HG02973 (cell line): ENCODE measurements at regions not wholly inside any gene's neighbourhood (a gene's known extent, or its start where the extent isn't known, plus 50 kb on each side); places are given as distances from the start of the nearest gene placed in this dataset.
"Not testable (repeated sequence)": the region's sequence is repeated elsewhere in the genome, so short reads cannot be mapped to it uniquely, and the experiment has no call there.

Experiments
- ATAC-seq: cut with Tn5 transposase; IDR thresholded peaks from one replicate; pipeline ENCODE4 v1.9.1; 2021; ENCODE audit warnings: moderate library complexity; ENCODE audit not compliant: unreplicated experiment

DNA sequence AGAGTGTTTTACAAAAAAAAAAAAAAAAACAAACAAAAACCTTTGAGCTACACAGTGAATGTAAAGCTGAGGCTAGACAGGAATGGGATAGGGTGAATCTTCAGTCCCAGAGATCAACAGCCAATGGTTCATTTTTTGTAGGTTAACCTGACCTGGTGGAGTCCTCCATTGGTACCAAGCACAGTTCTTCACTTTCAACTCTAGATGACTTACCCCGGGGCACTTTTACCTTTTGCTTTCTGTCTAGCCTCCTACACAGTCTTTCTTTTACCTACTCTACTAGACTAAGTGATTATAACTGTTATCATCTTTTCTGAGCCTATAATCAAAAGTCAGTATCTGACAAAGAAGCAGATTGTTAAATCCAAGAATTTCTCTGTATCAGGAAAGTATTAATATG lies 50.9 kb downstream of the ANXA2R start:
- no peak for ATAC-seq

GRCh38 chr5:42988568-42988967 lies 51.6 kb downstream of the ANXA2R start:
- no peak for ATAC-seq

DNA sequence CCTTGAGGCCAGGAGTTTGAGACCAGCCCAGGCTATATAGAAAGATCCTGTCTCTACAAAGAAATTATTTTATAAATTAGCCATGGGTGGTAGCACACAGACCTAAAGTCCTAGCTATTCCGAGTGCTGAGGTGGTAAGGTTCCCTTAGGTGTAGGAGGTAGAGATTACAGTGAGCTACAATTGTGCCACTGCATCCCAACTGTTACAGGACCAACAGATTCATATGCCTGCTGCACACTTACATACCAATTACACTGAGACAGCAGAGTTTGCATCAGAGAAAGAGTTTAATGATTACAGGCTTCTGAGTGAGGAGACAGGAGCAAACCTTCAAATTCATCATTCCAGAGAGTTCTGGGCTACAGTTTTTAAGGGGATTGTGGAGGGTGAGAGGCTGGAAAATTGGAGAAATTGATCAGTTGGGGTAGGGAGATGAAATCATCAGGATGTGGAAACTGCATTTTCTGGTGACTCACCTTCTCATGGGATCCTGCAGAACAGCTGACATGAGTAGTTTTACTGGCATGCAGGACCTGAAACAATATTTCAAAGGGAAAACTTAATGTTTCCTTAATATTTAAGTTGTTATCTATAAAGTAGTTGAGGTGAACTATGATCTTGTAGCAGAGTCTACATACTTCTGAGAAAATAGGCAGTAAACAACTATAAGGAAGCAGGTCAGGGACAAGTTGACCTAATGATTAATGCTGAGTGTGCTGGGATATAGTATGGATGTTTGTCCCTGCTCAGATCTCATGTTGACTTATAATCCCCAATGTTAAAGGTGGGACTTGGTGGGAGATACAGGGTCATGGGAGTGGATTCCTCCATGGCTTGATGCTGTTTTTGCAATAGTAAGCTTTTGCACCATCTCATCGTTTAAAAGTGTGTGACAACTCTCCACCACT lies 54.7 kb downstream of the ANXA2R start:
- no peak for ATAC-seq

- ATAC-seq = no peak
Measured at GRCh38 chr5:42984307-42984706, 55.8 kb downstream of the ANXA2R start.

DNA sequence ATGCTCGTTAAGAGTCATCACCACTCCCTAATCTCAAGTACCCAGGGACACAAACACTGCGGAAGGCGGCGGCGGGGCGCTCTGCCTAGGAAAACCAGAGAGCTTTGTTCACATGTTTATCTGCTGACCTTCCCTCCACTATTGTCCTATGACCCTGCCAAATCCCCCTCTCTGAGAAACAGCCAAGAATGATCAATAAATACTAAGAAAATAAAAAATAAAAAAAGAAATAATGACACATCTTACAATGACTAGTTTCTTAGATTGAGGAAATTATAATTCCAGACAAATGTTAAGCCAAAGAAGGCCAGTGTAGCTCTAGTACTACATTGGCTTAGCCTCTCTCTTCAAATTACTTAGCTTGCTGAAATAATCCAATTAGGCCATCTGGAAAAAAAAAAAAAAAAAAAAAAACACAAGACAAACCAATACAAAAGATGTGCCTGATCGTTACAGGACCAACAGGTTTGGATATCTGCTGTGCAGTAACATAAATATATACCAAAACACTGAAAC lies 58.0 kb downstream of the ANXA2R start:
- no peak for ATAC-seq

- not testable (repeated sequence) for ATAC-seq
Measured at GRCh38 chr5:42981417-42982106, 58.6 kb downstream of the ANXA2R start.

DNA sequence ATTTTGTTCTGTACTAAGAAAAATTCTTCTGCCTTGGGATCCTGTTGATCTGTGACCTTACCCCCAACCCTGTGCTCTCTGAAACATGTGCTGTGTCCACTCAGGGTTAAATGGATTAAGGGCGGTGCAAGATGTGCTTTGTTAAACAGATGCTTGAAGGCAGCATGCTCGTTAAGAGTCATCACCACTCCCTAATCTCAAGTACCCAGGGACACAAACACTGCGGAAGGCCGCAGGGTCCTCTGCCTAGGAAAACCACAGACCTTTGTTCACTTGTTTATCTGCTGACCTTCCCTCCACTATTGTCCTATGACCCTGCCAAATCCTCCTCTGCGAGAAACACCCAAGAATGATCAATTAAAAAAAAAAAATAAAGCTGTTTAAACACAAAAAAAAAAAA lies 59.1 kb downstream of the ANXA2R start:
- ATAC-seq = not testable (repeated sequence)

DNA sequence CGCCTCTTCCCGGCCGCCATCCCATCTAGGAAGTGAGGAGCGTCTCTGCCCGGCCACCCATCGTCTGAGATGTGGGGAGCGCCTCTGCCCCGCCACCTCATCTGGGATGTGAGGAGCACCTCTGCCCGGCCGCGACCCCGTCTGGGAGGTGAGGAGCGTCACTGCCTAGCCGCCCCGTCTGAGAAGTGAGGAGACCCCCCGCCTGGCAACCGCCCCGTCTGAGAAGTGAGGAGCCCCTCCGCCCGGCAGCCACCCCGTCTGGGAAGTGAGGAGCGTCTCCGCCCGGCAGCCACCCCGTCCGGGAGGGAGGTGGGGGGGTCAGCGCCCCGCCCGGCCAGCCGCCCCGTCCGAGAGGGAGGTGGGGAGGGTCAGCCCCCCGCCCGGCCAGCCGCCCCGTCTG lies 59.7 kb downstream of the ANXA2R start:
- not testable (repeated sequence) for ATAC-seq

DNA sequence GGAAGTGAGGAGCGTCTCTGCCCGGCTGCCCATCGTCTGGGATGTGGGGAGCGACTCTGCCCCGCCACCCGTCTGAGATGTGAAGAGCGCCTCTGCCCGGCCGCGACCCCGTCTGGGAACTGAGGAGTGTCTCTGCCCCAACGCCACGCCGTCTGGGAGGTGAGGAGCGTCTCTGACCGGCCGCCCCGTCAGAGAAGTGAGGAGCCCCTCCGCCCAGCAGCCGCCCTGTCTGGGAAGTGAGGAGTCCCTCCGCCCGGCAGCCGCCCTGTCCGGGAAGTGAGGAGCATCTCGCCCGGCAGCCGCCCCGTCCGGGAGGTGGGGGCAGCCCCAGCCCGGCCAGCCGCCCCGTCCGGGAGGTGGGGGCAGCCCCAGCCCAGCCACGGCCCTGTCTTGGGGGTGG lies 60.9 kb downstream of the ANXA2R start:
- ATAC-seq = not testable (repeated sequence)

DNA sequence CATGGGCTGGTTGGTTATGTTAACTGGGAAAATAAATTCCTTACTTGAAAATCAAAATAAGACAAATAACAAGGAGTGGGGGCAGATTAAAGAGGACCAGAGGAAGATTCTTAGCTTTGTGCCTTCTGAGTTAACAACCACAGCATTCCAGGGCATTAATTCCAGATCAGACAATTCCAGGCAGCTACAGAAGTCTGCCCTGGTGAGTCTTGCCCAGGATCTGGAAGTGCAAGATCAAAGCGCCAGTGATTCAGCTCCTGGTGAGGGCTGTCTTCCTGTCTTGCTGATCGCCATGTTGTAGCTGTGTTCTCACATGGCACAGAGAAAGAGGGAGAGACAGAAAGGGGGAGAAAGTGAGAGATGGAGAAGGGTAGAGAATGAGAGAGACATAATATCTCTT lies 65.6 kb downstream of the ANXA2R start:
- ATAC-seq = no peak

- ATAC-seq = no peak
Measured at GRCh38 chr5:42970636-42971559, 69.2 kb downstream of the ANXA2R start.

DNA sequence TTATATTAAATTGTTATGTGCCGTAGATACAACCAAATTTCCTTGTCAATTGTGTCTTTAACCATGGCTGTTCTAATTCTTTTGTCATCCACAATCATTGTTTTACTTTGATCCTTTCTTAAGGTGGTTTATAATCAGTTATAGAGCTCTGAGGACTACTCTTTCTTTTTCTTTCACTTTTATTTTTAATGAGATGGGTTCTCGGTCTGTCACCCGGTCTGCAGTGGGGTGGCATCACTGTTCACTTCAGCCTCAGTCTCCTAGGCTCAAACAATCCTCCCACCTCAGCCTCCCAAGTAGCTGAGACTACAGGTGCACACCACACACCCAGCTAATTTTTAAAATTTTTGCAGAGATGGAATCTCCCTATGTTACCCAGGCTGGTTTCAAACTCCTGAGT lies 74.2 kb downstream of the ANXA2R start:
- ATAC-seq = no peak

DNA sequence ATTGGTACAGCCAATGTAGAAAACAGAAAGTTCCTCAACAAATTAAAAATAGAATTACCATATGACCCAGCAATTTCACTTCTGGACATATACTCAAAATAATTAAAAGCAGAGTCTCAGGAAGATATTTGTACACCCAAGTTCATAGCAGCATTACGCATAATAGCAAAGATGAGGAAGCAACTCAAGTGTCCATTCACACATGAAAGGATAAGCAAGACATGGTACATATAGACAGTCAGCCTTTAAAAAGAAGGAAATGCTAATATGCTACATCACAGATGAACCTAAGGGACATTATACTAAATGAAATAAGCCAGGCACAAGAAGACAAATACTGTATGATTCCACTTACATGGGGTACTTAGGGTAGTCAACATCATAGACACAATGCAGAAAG lies 76.7 kb downstream of the ANXA2R start:
- no peak for ATAC-seq

DNA sequence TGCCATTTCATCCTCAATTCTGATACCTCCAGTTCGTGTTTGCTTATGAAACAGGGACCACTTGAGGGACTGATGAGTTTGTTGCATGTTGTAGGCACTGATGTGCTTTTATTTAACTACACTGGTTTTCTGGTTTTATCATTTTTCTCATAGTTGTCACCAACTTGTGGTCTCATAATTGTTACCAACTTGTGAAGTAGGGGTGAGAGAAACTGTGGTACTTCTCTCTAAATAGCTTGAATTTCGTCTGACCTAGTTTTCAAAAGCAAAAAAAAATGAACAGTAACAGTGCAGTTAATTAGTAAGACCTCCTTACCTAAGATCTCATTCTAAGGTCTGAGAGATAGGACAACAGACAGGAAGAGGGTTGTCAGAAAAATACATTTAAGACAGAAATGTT lies 78.0 kb downstream of the ANXA2R start:
- ATAC-seq = no peak

GRCh38 chr5:42960506-42960905 lies 79.6 kb downstream of the ANXA2R start:
- no peak for ATAC-seq

GRCh38 chr5:42956551-42956950 lies 83.6 kb downstream of the ANXA2R start:
- ATAC-seq = no peak

- ATAC-seq = no peak
Measured at GRCh38 chr5:42953041-42953440, 87.1 kb downstream of the ANXA2R start.

DNA sequence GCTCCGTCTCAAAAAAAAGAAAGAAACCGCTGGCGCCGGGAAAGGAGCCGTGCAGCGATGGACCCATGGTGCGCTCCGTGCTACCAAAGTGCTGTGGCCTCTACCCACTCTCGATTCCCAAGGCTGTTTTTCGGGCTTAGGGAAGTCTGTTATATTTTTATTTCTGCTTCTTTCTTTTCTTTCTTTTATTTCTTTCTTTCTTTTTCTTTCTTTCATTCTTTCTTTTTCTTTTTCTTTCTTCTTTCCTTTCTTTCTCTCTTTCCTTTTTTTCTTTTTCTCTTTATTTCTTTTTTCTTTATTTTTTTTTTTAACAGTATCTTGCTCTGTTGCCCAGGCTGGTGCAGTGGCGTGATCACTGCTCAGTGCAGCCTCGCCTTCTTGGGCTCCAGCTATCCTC lies 87.5 kb downstream of the ANXA2R start:
- ATAC-seq = no peak

GRCh38 chr5:42951293-42951840 lies 88.8 kb downstream of the ANXA2R start:
- ATAC-seq = peak; percentile 28

DNA sequence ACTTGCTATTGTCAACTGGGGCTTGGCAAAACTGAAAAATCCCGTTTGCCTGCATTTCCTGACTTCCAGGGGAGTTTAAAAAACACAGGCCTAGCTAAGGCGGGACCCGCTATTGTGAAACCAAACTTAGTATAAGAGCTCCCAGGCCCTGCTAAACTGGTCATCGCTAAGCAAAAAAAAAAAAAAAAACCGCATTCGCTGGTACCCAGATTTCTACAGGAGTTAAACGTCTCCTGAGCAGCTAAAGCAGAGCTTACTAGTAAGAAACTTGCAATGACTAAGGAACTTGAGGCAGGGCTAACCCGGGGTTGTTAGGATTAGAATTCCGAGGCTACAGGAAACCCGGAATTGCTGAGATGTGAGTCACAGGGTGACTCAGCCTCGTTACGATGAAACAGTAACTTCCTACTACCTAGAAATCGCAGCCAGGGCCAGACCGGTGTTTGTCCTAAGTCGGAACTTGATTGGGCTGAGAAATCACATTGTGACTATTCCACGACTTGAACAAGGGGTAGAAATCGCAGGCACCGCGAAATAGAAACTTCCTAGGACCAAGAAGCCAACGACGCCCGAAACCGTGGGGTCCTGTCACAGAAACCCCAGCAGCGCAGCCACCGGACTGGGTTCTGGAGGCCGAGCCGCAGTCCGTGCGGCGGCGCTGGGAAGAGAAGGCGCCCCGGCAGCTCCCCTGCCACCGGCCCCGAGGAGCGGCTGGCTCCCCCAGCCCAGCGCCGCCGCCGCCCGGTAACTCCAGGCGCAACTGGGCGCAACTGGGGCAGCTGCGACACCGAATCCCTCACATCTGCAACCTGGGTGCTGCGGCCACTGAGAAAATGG lies 89.4 kb downstream of the ANXA2R start:
- ATAC-seq = peak; percentile 37
